HUES64 (cell line): ENCODE measurements at regions not wholly inside any gene's neighbourhood (a gene's known extent, or its start where the extent isn't known, plus 50 kb on each side); places are given as distances from the start of the nearest gene placed in this dataset.
"Not testable (repeated sequence)": the region's sequence is repeated elsewhere in the genome, so short reads cannot be mapped to it uniquely, and the experiment has no call there.

Experiments used
- H3K27ac ChIP-seq: 2 replicates; pipeline ENCODE4 v1.7.0; 2013; ENCODE audit warnings: low read depth, low read length, inconsistent platforms
- H3K27me3 ChIP-seq: 2 replicates; pipeline ENCODE4 v1.6.1; 2013; ENCODE audit warnings: mild to moderate bottlenecking, low read length; ENCODE audit not compliant: insufficient read depth
- H3K36me3 ChIP-seq: 2 replicates; pipeline ENCODE4 v1.6.1; 2013; ENCODE audit warnings: mild to moderate bottlenecking, low read length; ENCODE audit not compliant: insufficient read depth
- H3K4me1 ChIP-seq: 2 replicates; pipeline ENCODE4 v1.6.1; 2013; ENCODE audit warnings: mild to moderate bottlenecking, low read length, moderate library complexity; ENCODE audit not compliant: insufficient read depth
- H3K4me3 ChIP-seq: 2 replicates; pipeline ENCODE4 v1.5.1; 2013; ENCODE audit warnings: mild to moderate bottlenecking, low read length, moderate library complexity
- H3K9ac ChIP-seq: 2 replicates; pipeline ENCODE4 v1.6.1; 2013; ENCODE audit warnings: mild to moderate bottlenecking, low read depth, low read length
- H3K9me3 ChIP-seq: 2 replicates; pipeline ENCODE4 v1.6.1; 2013; ENCODE audit warnings: low read depth, low read length; ENCODE audit not compliant: insufficient read depth
- WGBS: fragments of 150-250, 120-280 bp; methylation state at CpG from one replicate; pipeline ENCODE4 v1.1.7; 2013; ENCODE audit warnings: missing lambda C conversion rate; 5-methylcytosine and 5-hydroxymethylcytosine counted together

DNA sequence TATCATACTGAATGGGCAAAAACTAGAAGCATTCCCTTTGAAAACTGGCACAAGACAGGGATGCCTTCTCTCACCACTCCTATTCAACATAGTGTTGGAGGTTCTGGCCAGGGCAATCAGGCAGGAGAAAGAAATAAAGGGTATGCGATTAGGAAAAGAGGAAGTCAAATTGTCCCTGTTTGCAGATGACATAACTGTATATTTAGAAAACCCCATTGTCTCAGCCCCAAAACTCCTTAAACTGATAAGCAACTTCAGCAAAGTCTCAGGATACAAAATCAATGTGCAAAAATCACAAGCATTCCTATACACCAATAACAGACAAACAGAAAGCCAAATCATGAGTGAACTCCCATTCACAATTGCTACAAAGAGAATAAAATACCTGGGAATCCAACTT is 52.5 kb upstream of the CCDC71L start:
- H3K4me3 ChIP-seq, H3K27me3 ChIP-seq, H3K36me3 ChIP-seq, H3K9ac ChIP-seq, H3K27ac ChIP-seq: not testable (repeated sequence)
- H3K9me3 ChIP-seq, result peaks cover 17% of the 10 kb centered on the region
- no CpG with 5 or more reads among the region's 1 CpG for WGBS
- peaks cover 13% of the 10 kb centered on the region for H3K4me1 ChIP-seq

DNA sequence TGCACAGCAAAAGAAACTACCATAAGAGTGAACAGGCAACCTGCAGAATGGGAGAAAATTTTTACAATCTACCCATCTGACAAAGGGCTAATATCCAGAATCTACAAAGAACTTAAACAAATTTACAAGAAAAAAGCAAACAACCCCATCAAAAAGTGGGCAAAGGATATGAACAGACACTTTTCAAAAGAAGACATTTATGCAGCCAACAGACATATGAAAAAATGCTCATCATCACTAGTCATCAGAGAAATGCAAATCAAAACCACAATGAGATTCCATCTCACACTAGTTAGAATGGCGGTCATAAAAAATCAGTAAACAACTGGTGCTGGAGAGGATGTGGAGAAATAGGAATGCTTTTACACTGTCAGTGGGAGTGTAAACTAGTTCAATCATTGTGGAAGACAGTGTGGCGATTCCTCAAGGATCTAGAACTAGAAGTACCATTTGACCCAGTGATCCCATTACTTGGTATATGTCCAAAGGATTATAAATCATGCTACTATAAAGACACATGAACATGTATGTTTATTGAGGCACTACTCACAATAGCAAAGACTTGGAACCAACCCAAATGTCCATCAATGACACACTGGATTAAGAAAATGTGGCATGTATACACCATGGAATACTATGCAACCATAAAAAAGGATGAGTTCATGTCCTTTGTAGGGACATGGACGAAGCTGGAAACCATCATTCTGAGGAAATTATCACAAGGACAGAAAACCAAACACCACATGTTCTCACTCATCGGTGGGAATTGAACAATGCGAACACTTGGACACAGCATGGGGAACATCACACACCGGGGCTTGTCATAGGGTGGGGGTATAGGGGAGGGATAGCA is 53.9 kb upstream of the CCDC71L start:
- H3K4me3 ChIP-seq, H3K9ac ChIP-seq, H3K36me3 ChIP-seq, H3K9me3 ChIP-seq, H3K27ac ChIP-seq, H3K27me3 ChIP-seq: not testable (repeated sequence)
- H3K4me1 ChIP-seq, result peaks cover 16% of the 10 kb centered on the region
- WGBS, result 93% methylated on average over 6 of the region's 6 CpGs

DNA sequence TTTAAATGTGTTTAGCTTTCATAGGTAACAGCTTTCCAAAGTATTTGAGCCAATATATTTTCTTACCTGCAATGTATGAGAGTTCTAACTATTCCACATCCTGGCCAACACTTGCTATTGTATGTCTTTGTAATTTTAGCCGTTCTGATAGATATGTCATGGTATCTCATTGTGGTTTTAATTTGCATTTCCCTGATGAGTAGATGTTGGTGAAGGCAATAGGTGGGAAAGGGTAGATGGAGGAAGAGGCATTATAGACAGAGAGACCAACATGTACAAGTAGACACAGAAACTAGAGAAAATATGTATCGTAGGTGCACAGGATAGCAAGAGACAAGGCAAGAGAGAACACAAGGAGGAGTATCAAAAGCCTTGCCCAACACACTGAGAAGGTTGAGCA is 54.8 kb upstream of the CCDC71L start:
- Histone ChIP-seq H3K36me3 (no peaks in the 10 kb centered on the region), H3K27ac (no peak overlapping the region), H3K4me3 (no peak overlapping the region), H3K27me3 (no peaks in the 10 kb centered on the region), H3K4me1 (peaks cover 16% of the 10 kb centered on the region), H3K9ac (no peak overlapping the region), H3K9me3 (peaks cover 3% of the 10 kb centered on the region; the same call in 1 of the 2 replicates)
- WGBS, result 100% methylated on average over 2 of the region's 2 CpGs

DNA sequence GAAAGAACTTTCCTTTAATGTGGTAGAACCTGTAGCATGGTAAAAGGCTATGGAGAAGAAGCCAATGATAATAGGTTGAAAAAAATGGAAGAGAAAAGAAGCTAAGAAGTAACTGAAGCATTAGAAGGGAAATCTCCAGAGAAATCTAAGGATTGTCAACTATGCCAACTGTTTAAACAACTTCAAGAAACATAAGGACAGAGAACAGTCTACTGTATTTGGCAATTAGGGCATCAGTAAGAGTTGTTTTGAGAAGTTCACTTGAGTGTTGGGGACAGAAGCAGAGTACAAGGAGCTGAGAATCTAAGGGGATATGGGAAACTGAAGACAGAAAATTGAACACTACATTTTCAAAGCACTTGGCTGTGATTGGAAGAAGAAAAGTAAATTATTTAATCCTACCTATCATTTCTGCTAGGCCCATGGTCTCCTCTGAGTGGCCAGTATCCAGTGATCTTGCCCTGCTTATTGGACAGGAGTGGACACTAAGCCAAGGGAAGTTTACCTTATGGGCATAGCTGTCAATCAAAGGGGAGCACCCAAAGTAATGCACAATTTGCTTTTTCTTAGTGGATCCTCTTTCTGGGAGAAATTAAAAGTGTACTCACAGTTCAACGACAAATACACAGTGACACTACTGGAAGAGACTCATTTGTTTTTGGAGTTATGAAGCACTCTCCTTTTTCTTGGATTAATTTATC is 56.4 kb upstream of the CCDC71L start:
- peaks cover 3% of the 10 kb centered on the region; the same call in 1 of the 2 replicates for H3K9me3 ChIP-seq
- no peak overlapping the region for H3K27ac ChIP-seq
- no peak overlapping the region for H3K4me3 ChIP-seq
- peaks cover 16% of the 10 kb centered on the region for H3K4me1 ChIP-seq
- WGBS, result no CpG with 5 or more reads among the region's 1 CpG
- H3K27me3 ChIP-seq, result no peaks in the 10 kb centered on the region
- no peak overlapping the region for H3K9ac ChIP-seq
- H3K36me3 ChIP-seq, result no peaks in the 10 kb centered on the region

DNA sequence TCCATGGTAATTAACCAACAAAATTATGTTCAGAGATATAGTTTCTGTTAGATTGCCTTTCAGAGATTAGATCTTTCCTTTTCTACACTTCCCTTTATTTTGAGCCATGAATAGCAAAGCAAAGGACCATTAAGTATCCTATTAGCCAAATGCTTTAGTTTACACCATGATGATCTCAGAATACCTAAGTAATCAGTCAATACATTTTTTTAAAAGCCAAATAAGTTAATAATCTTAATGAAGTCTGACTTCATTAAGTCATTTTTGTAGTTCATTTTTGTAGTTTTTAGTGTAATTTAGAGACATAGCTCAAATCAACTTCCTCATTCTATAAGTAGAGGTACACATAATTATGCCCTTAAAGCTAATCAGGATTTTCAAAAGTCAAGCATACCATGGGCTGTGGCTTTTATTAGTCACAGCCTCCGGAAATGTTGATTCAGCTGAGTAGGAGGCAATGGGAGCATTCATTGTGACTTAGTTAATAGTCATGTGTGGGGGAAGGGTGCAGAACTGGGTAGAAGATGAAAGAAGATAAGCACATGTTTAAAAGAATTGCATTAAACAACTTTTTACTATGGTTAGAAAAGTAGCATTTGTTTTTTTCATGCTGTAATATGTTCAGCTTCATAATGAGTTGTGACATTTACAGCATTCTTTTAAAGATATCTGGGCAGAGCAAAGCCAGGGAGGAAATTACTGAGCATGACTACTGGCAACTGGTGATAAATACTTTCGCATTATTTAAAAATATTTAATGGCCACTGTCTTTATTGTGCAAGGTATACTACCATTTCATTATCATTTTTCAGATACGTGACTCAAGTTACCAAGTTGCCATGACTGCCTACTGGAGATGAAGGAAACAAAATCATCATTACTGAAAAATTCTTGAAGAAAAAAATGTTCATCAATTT is 57.3 kb upstream of the CCDC71L start:
- 52% methylated on average over 3 of the region's 3 CpGs for WGBS

DNA sequence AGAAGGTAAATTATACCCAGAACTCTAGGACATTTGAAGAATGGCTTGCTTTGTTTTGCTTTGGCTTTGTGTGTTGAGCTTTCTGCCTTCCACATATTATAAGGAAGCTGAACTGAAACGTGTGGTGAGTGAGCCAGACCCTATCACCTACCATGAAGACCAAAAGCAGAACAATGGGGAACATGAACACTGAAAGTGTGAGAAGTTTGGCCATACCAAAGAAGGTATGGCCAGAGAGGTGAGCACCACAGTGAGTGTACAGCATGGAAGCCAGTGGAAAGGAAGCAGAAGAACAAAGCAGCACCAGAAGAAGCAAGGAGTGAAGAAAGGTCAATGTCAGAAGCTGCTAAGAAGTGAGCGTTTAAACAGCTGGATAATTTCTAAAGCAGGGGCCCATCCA is 59.7 kb upstream of the CCDC71L start:
- H3K9ac ChIP-seq, result no peak overlapping the region
- H3K9me3 ChIP-seq, result no peaks in the 10 kb centered on the region
- no peak overlapping the region for H3K27ac ChIP-seq
- peaks cover 26% of the 10 kb centered on the region for H3K4me1 ChIP-seq
- H3K27me3 ChIP-seq, result no peaks in the 10 kb centered on the region
- H3K4me3 ChIP-seq, result no peak overlapping the region
- WGBS, result 96% methylated on average over 2 of the region's 2 CpGs
- H3K36me3 ChIP-seq, result no peaks in the 10 kb centered on the region

More for the DNA sequence above, 57.3 kb upstream of the CCDC71L start:
- H3K4me1 ChIP-seq, result peaks cover 19% of the 10 kb centered on the region
- H3K9ac ChIP-seq, result no peak overlapping the region
- H3K27me3 ChIP-seq, result no peaks in the 10 kb centered on the region
- no peak overlapping the region for H3K4me3 ChIP-seq
- H3K36me3 ChIP-seq, result no peaks in the 10 kb centered on the region
- H3K27ac ChIP-seq, result 0 out of 2 replicates have a peak overlapping the region, but pooled peaks have one; percentile 34
- H3K9me3 ChIP-seq, result peaks cover 3% of the 10 kb centered on the region; the same call in 1 of the 2 replicates

DNA sequence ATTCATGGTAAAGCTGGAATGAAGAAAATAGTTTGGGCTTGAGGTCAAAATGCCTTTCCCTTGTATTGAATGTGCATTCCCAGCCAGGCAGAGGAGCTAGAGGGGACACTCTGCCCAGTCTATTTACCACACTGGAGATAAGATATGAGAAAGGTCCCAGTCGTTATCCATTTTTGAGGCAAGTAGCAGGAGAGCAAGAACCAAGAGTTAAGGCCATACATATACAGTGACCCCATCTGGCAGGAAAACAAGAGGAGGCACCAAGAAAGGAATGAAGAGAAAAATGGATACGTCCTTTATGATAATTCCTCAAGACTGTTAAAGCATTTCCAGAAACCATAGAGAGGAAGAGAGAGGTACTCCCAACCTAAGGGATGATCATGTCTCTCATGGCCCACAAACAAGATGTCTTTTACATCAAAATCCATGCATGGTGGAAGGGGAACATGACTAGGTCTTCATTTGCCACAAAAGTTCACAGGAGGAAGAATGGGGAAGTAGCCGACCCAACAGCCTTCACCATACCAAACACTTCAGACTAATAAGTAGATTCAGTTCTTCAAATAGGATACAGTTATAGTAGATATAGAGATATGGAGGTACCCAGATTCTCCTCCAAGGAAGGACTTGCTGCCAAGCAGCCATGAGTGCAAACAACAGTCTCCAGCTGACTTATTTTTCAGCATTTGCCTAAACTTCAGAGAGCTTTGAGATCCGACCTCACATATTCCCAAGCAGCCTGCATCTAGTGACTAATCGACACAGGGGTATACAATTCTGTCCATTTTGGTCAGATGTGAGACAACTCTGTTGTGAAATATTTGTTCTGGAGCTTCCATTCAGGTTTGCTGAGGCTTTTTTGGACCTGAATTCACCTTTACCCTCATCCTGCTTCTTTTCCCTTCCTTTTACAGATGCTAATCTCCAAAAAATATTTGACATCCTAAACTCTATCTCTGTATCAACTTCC is 61.1 kb upstream of the CCDC71L start:
- no peak overlapping the region for H3K4me3 ChIP-seq
- no peak overlapping the region for H3K9ac ChIP-seq
- no peaks in the 10 kb centered on the region for H3K27me3 ChIP-seq
- H3K36me3 ChIP-seq, result no peaks in the 10 kb centered on the region
- H3K27ac ChIP-seq, result no peak overlapping the region
- peaks cover 26% of the 10 kb centered on the region for H3K4me1 ChIP-seq
- no peaks in the 10 kb centered on the region for H3K9me3 ChIP-seq
- 96% methylated on average over 4 of the region's 5 CpGs for WGBS

DNA sequence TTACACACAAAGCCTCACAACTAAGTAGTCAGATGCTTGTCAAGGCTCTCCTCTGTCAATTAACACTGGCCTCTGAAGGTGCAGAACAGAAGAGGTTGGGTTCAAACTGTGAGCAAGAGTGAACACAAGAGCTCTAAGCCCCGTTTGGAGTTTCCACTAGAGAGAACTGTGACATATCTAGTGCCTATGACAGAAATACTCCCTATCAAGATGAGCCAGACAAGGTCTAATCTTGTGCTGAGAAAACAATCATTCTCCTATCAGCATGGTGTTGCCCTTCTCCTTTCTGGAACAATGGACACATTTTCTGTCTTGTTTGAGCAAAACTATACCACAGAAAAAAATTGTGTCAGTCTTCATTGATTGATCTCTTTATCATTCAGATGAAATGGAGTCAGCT is 62.4 kb upstream of the CCDC71L start:
- WGBS, result 48% methylated on average over 1 of the region's 1 CpG
- no peaks in the 10 kb centered on the region for H3K36me3 ChIP-seq
- peaks cover 14% of the 10 kb centered on the region for H3K4me1 ChIP-seq
- no peak overlapping the region for H3K9ac ChIP-seq
- H3K9me3 ChIP-seq, result no peaks in the 10 kb centered on the region
- no peak overlapping the region for H3K4me3 ChIP-seq
- H3K27ac ChIP-seq, result no peak overlapping the region
- H3K27me3 ChIP-seq, result no peaks in the 10 kb centered on the region

DNA sequence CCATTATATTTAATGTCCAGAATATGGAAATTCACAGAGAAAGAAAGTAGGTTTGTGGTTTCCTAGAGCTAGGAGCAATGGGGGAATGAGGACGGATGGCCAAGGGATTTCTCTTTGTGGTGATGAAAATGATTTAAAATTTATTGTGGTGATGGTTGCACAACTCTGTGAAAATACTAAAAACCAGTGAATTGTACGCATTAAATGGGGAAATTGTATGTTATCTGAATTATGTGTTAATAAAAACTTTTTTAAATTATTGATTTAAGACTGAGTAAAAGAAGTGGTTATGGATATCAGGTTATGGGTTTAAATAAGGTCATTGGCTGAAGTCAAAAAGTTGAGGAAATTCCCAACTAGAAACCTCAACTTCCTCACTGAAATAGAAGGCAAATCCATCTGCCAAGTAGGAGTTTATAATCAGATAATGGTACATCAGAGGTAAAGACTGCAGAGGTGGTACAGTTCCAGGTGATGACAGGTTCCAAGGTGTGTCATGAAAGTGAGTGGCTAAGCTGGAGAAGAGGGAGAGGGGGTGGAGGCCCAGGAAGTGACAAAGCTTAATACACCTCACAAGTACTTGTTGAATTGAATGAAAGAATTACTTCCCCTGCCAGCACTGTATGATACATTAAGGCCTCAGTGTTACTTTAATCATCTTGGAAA is 68.9 kb upstream of the CCDC71L start:
- H3K36me3 ChIP-seq, result no peaks in the 10 kb centered on the region
- WGBS, result 93% methylated on average over 2 of the region's 2 CpGs
- no peak overlapping the region for H3K4me3 ChIP-seq

DNA sequence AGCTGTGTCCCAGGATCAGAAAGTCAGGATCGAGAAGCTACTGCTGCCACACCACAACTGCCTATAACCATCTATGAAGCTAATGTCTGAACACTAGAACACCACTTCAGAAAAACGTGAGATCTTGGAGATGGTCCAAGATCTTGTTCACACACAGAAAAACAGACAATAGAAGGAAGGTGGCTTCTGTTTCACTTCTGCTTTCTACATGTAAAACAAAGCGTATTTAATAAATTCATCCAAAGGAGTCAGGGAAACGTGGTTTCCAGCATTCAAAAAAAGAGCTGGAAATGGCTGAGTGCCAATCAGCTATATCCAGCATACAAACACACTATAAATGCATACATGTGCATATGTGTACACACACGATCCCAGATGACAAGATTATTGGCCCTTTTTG is 70.2 kb upstream of the CCDC71L start:
- H3K9ac ChIP-seq, result no peak overlapping the region
- no peaks in the 10 kb centered on the region for H3K9me3 ChIP-seq
- WGBS, result 87% methylated on average over 4 of the region's 5 CpGs
- H3K4me3 ChIP-seq, result no peak overlapping the region
- no peaks in the 10 kb centered on the region for H3K27me3 ChIP-seq
- H3K36me3 ChIP-seq, result no peaks in the 10 kb centered on the region
- no peak overlapping the region for H3K27ac ChIP-seq
- no peaks in the 10 kb centered on the region for H3K4me1 ChIP-seq

More for the DNA sequence above, 68.9 kb upstream of the CCDC71L start:
- Histone ChIP-seq H3K27me3 (no peaks in the 10 kb centered on the region), H3K4me1 (no peaks in the 10 kb centered on the region), H3K27ac (no peak overlapping the region), H3K9ac (no peak overlapping the region), H3K9me3 (no peaks in the 10 kb centered on the region)
